GM21723 (cell line): ENCODE measurements at regions not wholly inside any gene's neighbourhood (a gene's known extent, or its start where the extent isn't known, plus 50 kb on each side); places are given as distances from the start of the nearest gene placed in this dataset.

Experiments
- ATAC-seq: cut with Tn5 transposase; IDR thresholded peaks from one replicate; pipeline ENCODE4 v1.9.1; 2021; ENCODE audit warnings: mild to moderate bottlenecking, moderate library complexity; ENCODE audit not compliant: unreplicated experiment

GRCh38 chr2:65856928-65857327 lies 424.5 kb upstream of the SPRED2 start:
- ATAC-seq: no peak

GRCh38 chr2:65856423-65856822 lies 424.0 kb upstream of the SPRED2 start:
- no peak for ATAC-seq

- ATAC-seq: no peak
These were observed 418.3 kb upstream of the SPRED2 start for GRCh38 chr2:65850695-65851094.

- no peak for ATAC-seq
These were observed 414.7 kb upstream of the SPRED2 start for GRCh38 chr2:65846989-65847678.

GRCh38 chr2:65845442-65846182 lies 413.2 kb upstream of the SPRED2 start:
- ATAC-seq: no peak

GRCh38 chr2:65842104-65842503 lies 409.7 kb upstream of the SPRED2 start:
- no peak for ATAC-seq

GRCh38 chr2:65835975-65836549 lies 403.7 kb upstream of the SPRED2 start:
- no peak for ATAC-seq

- ATAC-seq: no peak
These were observed 402.5 kb upstream of the SPRED2 start for GRCh38 chr2:65834771-65835475.

GRCh38 chr2:65834062-65834461 lies 401.7 kb upstream of the SPRED2 start:
- no peak for ATAC-seq

GRCh38 chr2:65831509-65831908 lies 399.1 kb upstream of the SPRED2 start:
- ATAC-seq: no peak

GRCh38 chr2:65826567-65826966 lies 394.2 kb upstream of the SPRED2 start:
- ATAC-seq: no peak

- ATAC-seq: no peak
These were observed 391.1 kb upstream of the SPRED2 start for GRCh38 chr2:65823511-65823910.

GRCh38 chr2:65820454-65820853 lies 388.1 kb upstream of the SPRED2 start:
- no peak for ATAC-seq

- ATAC-seq: no peak
These were observed 387.6 kb upstream of the SPRED2 start for GRCh38 chr2:65819963-65820362.

- ATAC-seq: no peak
These were observed 386.6 kb upstream of the SPRED2 start for GRCh38 chr2:65818873-65819451.

GRCh38 chr2:65813631-65814173 lies 381.3 kb upstream of the SPRED2 start:
- no peak for ATAC-seq

- ATAC-seq: no peak
These were observed 380.5 kb upstream of the SPRED2 start for GRCh38 chr2:65812887-65813286.

- ATAC-seq: no peak
These were observed 375.5 kb upstream of the SPRED2 start for GRCh38 chr2:65807942-65808341.

GRCh38 chr2:65804777-65805176 lies 372.4 kb upstream of the SPRED2 start:
- ATAC-seq: no peak

- ATAC-seq: no peak
These were observed 370.0 kb upstream of the SPRED2 start for GRCh38 chr2:65802298-65802942.
